K562 (cell line): ENCODE measurements at regions not wholly inside any gene's neighbourhood (a gene's known extent, or its start where the extent isn't known, plus 50 kb on each side); places are given as distances from the start of the nearest gene placed in this dataset.

Experiments
- ATAC-seq: fragments of 200-7000 bp; cut with Tn5 transposase; 3 replicates; pipeline ENCODE4 v1.9.1; 2020; ENCODE audit warnings: moderate library complexity
- BruUV-seq: library from RNA; stranded (reverse); fragments of 400-500 nt; replicated peaks from 2 replicates; lab custom pipeline; 2021; lab: Mats Ljungman, UMichigan
- CTCF ChIA-PET: fragments of 300-600 bp; formaldehyde crosslinking; extraction: SDS; loops from one replicate; lab custom pipeline; 2021; ENCODE audit warnings: low intra/inter-chr PET ratio; lab: Yijun Ruan, JAX
- POLR2A ChIA-PET: fragments of 300-600, 350-650 bp; sonication (Branson Sonifier 250); formaldehyde crosslinking; extraction: SDS; loops from one replicate; lab custom pipeline; 2021; ENCODE audit warnings: antibody characterized with exemption, inconsistent platforms; lab: Yijun Ruan, JAX
- DNase-seq, 4 experiments: peaks; one replicate each; pipeline versions ENCODE4 v3.0.0 to v3.0.0-alpha.2; 2011 to 2018; ENCODE audit warnings: low spot score in 3 of 4, mixed read lengths in 3 of 4; ENCODE audit errors: extremely low read depth in 1 of 4
- FAIRE-seq: peaks from 2 replicates; lab custom pipeline; 2011; peaks lifted over from hg19 to GRCh38; lab: Jason Lieb, UNC
- H2AFZ ChIP-seq: 2 replicates; pipeline ENCODE4 v1.6.0; 2011; ENCODE audit warnings: low read depth, low read length, control low read depth, inconsistent platforms
- H3K27ac ChIP-seq: fragments of 200-600 bp; 3 replicates; pipeline ENCODE4 v1.8.0; 2011; ENCODE audit warnings: low read depth, mild to moderate bottlenecking, control low read depth, inconsistent platforms, low read length, moderate library complexity, mixed read lengths; ENCODE audit errors: extremely low read depth
- H3K27me3 ChIP-seq, 2 experiments: fragments of 300-600 bp in 1 of 2; 2 replicates in 1 of 2; 3 replicates in 1 of 2; pipeline versions ENCODE4 v1.6.0 to v1.8.0; 2011; ENCODE audit warnings: inconsistent platforms in 2 of 2, low read length in 2 of 2, mild to moderate bottlenecking in 1 of 2, mixed read lengths in 1 of 2, moderate library complexity in 1 of 2; ENCODE audit not compliant: control insufficient read depth in 2 of 2, insufficient read depth in 2 of 2
- H3K36me3 ChIP-seq: fragments of 300-600 bp; 3 replicates; pipeline ENCODE4 v1.8.0; 2011; ENCODE audit warnings: mild to moderate bottlenecking, low read length, inconsistent platforms; ENCODE audit not compliant: control insufficient read depth, insufficient read depth
- H3K4me1 ChIP-seq, 2 experiments: fragments of 200-600 bp in 1 of 2; replicated peaks in 1 of 2; 2 replicates in 1 of 2; 3 replicates in 1 of 2; pipeline versions ENCODE4 v1.5.1 to v1.8.0; 2011; ENCODE audit warnings: inconsistent platforms in 2 of 2, low read length in 2 of 2, mild to moderate bottlenecking in 1 of 2, mixed read lengths in 1 of 2, moderate library complexity in 1 of 2; ENCODE audit not compliant: control insufficient read depth in 2 of 2, insufficient read depth in 2 of 2
- H3K4me2 ChIP-seq: 2 replicates; pipeline ENCODE4 v1.6.1; 2011; ENCODE audit warnings: low read length, control low read depth, inconsistent platforms, mixed read lengths; ENCODE audit not compliant: insufficient read depth
- H3K4me3 ChIP-seq: fragments of 200-600 bp; sonication (generic), shearing (Covaris generic); 2 replicates; pipeline ENCODE4 v1.5.1; 2016; ENCODE audit warnings: control low read depth, inconsistent platforms
- H3K79me2 ChIP-seq: fragments of 200-600 bp; 3 replicates; pipeline ENCODE4 v1.8.0; 2011; ENCODE audit warnings: low read length, inconsistent platforms; ENCODE audit not compliant: control insufficient read depth, insufficient read depth
- H3K9ac ChIP-seq, 2 experiments: 2 replicates each; pipeline versions ENCODE4 v1.6.0 to v1.6.1; 2011; ENCODE audit warnings: low read depth in 2 of 2, low read length in 2 of 2, control low read depth in 1 of 2, inconsistent platforms in 1 of 2, mild to moderate bottlenecking in 1 of 2, mixed read lengths in 1 of 2; ENCODE audit not compliant: insufficient read depth in 1 of 2
- H3K9me1 ChIP-seq: one replicate; pipeline ENCODE4 v1.6.0; 2011; ENCODE audit warnings: inconsistent platforms, mild to moderate bottlenecking, low read length, moderate library complexity; ENCODE audit not compliant: control insufficient read depth, insufficient read depth
- H3K9me3 ChIP-seq: replicated peaks from 2 replicates; pipeline ENCODE4 v1.5.1; 2011; ENCODE audit warnings: low read depth, low read length, inconsistent platforms; ENCODE audit not compliant: control insufficient read depth, insufficient read depth
- H4K20me1 ChIP-seq: replicated peaks from 2 replicates; pipeline ENCODE4 v1.6.1; 2011; ENCODE audit warnings: low read length, inconsistent platforms, mixed read lengths; ENCODE audit not compliant: control insufficient read depth, insufficient read depth
- BCLAF1 ChIP-seq, 2 experiments: fragments of 450-650 bp in 1 of 2; IDR thresholded peaks; 2 replicates each; pipeline ENCODE4 v1.6.1; 2011 to 2017; ENCODE audit warnings: low read depth in 2 of 2, antibody characterized with exemption in 1 of 2, borderline replicate concordance in 1 of 2, low read length in 1 of 2, mild to moderate bottlenecking in 1 of 2, mixed read lengths in 1 of 2; ENCODE audit not compliant: control insufficient read depth in 1 of 2
- CBX3 ChIP-seq, 2 experiments: IDR thresholded peaks; 1 replicate in 1 of 2; 2 replicates in 1 of 2; pipeline ENCODE4 v1.6.1; 2012; ENCODE audit warnings: inconsistent platforms in 2 of 2, low read length in 2 of 2, borderline replicate concordance in 1 of 2, control low read depth in 1 of 2
- KDM2B ChIP-seq: fragments of 250-450 bp; sonication (Bioruptor Pico); IDR thresholded peaks from 2 replicates; pipeline ENCODE4 v1.8.0; 2021; ENCODE audit warnings: mild to moderate bottlenecking, moderate library complexity
- PHB ChIP-seq: fragments of 250-450 bp; sonication (Bioruptor Pico); IDR thresholded peaks from 2 replicates; pipeline ENCODE4 v1.5.0; 2021
- RBBP5 ChIP-seq: fragments of 200-600 bp; sonication (generic); IDR thresholded peaks from 2 replicates; pipeline ENCODE4 v1.6.1; 2012; ENCODE audit warnings: borderline replicate concordance, mild to moderate bottlenecking, low read length, control low read depth, inconsistent platforms; ENCODE audit not compliant: insufficient read depth, poor library complexity, severe bottlenecking
- TSC22D4 ChIP-seq: fragments of 450-650 bp; IDR thresholded peaks from 2 replicates; pipeline ENCODE4 v1.6.1; 2016; ENCODE audit warnings: missing genetic modification characterization, missing biosample characterization, control low read depth
- XRCC3 ChIP-seq: fragments of 450-650 bp; IDR thresholded peaks from 2 replicates; pipeline ENCODE4 v1.6.1; 2017; ENCODE audit warnings: mild to moderate bottlenecking, moderate library complexity
- ZC3H4 ChIP-seq: sonication (generic); formaldehyde crosslinking; IDR thresholded peaks from 2 replicates; pipeline ENCODE4 v1.9.0; 2021; ENCODE audit warnings: missing genetic modification reagents, borderline replicate concordance
- ZNF696 ChIP-seq: fragments of 250-450 bp; sonication (Bioruptor Pico); conservative IDR thresholded peaks from 2 replicates; pipeline ENCODE4 v1.4.0; 2020; ENCODE audit warnings: mild to moderate bottlenecking, moderate library complexity
- WGBS: fragments of 100-300 bp; shearing (Covaris generic); methylation state at CpG from one replicate; pipeline ENCODE4 v1.1.6; 2016; ENCODE audit warnings: low coverage, mixed read lengths; ENCODE audit not compliant: insufficient coverage; ENCODE audit errors: missing lambda C conversion rate; 5-methylcytosine and 5-hydroxymethylcytosine counted together
- in situ Hi-C: fragments of 300-500 bp; cut with MboI; formaldehyde crosslinking; loops from 4 replicates; pipeline ENCODE4 v1.15.0; 2018; ENCODE audit warnings: inconsistent platforms, mixed read lengths
- intact Hi-C: fragments of 100-400 bp; cut with micrococcal nuclease; formaldehyde crosslinking; loops from 2 replicates; pipeline ENCODE4 v1.14.2; 2022

DNA sequence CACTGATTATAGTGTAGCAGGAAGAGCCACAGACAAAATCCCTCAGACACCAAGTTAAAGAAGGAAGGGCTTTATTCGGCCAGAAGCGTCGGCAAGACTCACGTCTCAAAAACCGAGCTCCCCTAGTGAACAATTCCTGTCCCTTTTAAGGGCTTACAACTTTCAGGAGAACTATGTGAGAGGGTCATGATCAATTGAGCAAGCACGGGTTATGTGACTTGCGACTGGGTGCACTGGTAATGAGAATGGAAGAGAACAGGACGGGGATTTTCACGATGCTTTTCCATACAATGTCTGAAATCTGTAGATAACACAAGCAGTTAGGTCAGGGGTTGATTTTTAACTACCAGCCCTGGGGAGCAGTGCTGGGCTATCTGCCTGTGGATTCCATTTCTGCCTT, 116.7 kb downstream of the MFAP3L start:
- Histone ChIP-seq H3K27ac (no peak overlapping the region), H3K27me3 (no peaks in the 10 kb centered on the region), H3K4me3 (no peak overlapping the region), H3K4me2 (no peak overlapping the region), H3K9me3 (no peaks in the 10 kb centered on the region), H3K79me2 (no peaks in the 10 kb centered on the region), H3K4me1 (no peaks in the 10 kb centered on the region), H3K36me3 (no peaks in the 10 kb centered on the region), H4K20me1 (no peaks in the 10 kb centered on the region), H3K9me1 (no peaks in the 10 kb centered on the region), H3K9ac (no peak overlapping the region), H2AFZ (no peak overlapping the region)
- ChIA-PET CTCF (no interaction called here), POLR2A (no interaction called here)
- ATAC-seq = no peak
- DNase-seq = no peak
- in situ Hi-C loops (no loop called here), intact Hi-C loops (loop anchor here (10.0 kb wide), 1 partner anchor 135 kb away; no protein-coding TSS in a partner anchor)
- TF ChIP-seq RBBP5 (no peak), CBX3 (IDR thresholded peaks at IDR 0.05; ENCODE audit: borderline replicate concordance in 1 of 2, low read length in 2 of 2) (no peak)
- no TSS peak for BruUV-seq
- 2% methylated on average over 9 of the region's 9 CpGs for WGBS
- no peak for FAIRE-seq

GRCh38 chr4:169907705-169908104, 118.5 kb downstream of the MFAP3L start:
- Histone ChIP-seq H4K20me1 (no peaks in the 10 kb centered on the region), H3K27me3 (no peaks in the 10 kb centered on the region), H3K9me3 (no peaks in the 10 kb centered on the region), H3K9ac (no peak overlapping the region), H3K79me2 (no peaks in the 10 kb centered on the region), H3K4me2 (no peak overlapping the region), H2AFZ (no peak overlapping the region), H3K4me1 (no peaks in the 10 kb centered on the region), H3K36me3 (no peaks in the 10 kb centered on the region), H3K9me1 (no peaks in the 10 kb centered on the region), H3K27ac (no peak overlapping the region), H3K4me3 (no peak overlapping the region)
- intact Hi-C loops (loop anchor here (10.0 kb wide), 1 partner anchor 137 kb away; no protein-coding TSS in a partner anchor), in situ Hi-C loops (no loop called here)
- DNase-seq = no peak
- ChIA-PET CTCF (no interaction called here), POLR2A (no interaction called here)
- no peak for ATAC-seq
- no TSS peak for BruUV-seq
- FAIRE-seq = no peak
- WGBS = 0% methylated on average over 1 of the region's 1 CpG
- TF ChIP-seq ZNF696 (CRISPR knock-in tag) (no peak), ZC3H4 (no peak), XRCC3 (no peak), TSC22D4 (no peak), KDM2B (no peak), PHB (CRISPR knock-in tag) (no peak), BCLAF1 (IDR thresholded peaks at IDR 0.05; ENCODE audit: borderline replicate concordance in 1 of 2, control insufficient read depth in 1 of 2, low read depth in 2 of 2, low read length in 1 of 2) (no peak)
